ENCODE measurements at regions not wholly inside any gene's neighbourhood (a gene's known extent, or its start where the extent isn't known, plus 50 kb on each side); places are given as distances from the start of the nearest gene placed in this dataset.

GRCh38 chr2:137800386-137800785 lies 163.9 kb upstream of the HNMT start:
- TF ChIP-seq, protein P1, sequence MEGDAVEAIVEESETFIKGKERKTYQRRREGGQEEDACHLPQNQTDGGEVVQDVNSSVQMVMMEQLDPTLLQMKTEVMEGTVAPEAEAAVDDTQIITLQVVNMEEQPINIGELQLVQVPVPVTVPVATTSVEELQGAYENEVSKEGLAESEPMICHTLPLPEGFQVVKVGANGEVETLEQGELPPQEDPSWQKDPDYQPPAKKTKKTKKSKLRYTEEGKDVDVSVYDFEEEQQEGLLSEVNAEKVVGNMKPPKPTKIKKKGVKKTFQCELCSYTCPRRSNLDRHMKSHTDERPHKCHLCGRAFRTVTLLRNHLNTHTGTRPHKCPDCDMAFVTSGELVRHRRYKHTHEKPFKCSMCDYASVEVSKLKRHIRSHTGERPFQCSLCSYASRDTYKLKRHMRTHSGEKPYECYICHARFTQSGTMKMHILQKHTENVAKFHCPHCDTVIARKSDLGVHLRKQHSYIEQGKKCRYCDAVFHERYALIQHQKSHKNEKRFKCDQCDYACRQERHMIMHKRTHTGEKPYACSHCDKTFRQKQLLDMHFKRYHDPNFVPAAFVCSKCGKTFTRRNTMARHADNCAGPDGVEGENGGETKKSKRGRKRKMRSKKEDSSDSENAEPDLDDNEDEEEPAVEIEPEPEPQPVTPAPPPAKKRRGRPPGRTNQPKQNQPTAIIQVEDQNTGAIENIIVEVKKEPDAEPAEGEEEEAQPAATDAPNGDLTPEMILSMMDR (IDR thresholded peaks at IDR 0.05; ENCODE audit: low read depth, low read length) = no peak

GRCh38 chr2:137801228-137801627 lies 163.0 kb upstream of the HNMT start:
- no peak overlapping the region for H3K4me3 ChIP-seq (ENCODE audit: low read depth, low read length)
- TF ChIP-seq, protein P1 (IDR thresholded peaks at IDR 0.05; ENCODE audit: low read depth, low read length) = no peak

More at GRCh38 chr2:137800386-137800785, 163.9 kb upstream of the HNMT start:
- no peak overlapping the region for H3K4me3 ChIP-seq (ENCODE audit: low read depth, low read length)

- TF ChIP-seq, protein P1 (IDR thresholded peaks at IDR 0.05; ENCODE audit: low read depth, low read length) = no peak
- H3K4me3 ChIP-seq (ENCODE audit: low read depth, low read length) = no peak overlapping the region
These were observed 162.2 kb upstream of the HNMT start for GRCh38 chr2:137802038-137802437.

- TF ChIP-seq, protein P1 (IDR thresholded peaks at IDR 0.05; ENCODE audit: low read depth, low read length) = no peak
- no peak overlapping the region for H3K4me3 ChIP-seq (ENCODE audit: low read depth, low read length)
These were observed 158.0 kb upstream of the HNMT start for GRCh38 chr2:137806068-137806805.

DNA sequence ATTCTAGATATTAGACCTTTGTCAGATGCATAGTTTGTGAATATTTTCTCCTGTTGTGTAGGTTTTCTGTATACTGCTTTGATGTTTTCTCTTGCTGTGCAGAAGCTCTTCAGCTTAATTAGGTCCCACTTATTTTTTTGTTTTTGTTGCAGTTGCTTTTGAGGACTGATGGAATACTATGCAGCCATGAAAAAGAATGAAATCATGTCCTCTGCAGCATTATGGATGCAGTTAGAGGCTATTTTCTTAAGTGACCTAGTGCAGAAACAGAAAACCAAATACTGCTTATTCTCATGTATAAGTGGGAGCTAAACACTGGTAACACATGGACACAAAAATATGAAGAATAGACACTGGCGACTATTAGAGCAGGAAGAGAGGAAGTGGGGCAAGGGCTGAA lies 155.0 kb upstream of the HNMT start:
- TF ChIP-seq, protein P1 (IDR thresholded peaks at IDR 0.05; ENCODE audit: low read depth, low read length) = no peak
- H3K4me3 ChIP-seq (ENCODE audit: low read depth, low read length) = no peak overlapping the region

DNA sequence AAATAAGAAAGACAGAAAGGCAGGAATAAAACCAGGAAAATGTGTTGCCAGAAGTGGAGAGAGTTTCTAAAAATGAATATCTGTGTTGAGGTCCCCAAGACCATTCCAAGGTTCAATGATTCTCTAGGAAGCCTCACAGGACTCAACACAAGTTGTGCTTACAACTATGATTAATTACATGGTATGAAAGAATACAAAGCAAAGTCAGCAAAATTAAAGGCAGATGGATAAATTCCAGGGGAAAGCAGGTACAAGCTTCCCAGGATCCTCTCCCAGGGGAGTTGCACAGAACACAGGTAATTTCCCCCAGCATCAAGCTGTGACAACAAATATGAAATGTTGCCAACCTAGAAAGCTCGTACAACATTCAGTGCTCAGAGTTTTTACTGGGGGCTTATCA lies 154.4 kb upstream of the HNMT start:
- no peak overlapping the region for H3K4me3 ChIP-seq (ENCODE audit: low read depth, low read length)
- TF ChIP-seq, protein P1 (IDR thresholded peaks at IDR 0.05; ENCODE audit: low read depth, low read length) = no peak

DNA sequence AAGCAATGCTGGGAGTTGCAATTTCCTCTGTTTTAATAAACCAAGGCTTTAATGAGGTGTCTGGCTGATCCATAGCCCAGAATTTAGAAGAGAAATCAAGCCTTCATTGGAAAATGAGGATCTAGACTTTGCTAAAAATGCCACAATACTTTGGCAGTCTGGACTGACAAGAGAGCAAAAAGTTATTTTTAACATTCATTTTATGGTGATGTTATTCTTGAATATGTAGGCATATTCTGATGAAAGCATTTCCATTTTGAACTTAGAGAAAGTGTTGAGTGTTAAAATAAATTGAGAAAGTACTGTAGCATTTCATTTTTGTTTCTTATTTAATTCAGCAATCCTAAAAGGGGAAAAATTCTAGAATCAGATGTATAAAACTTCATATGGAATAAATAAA lies 151.8 kb upstream of the HNMT start:
- no peak overlapping the region for H3K4me3 ChIP-seq (ENCODE audit: low read depth, low read length)
- TF ChIP-seq, protein P1 (IDR thresholded peaks at IDR 0.05; ENCODE audit: low read depth, low read length) = no peak

Data from WI38 (cell line).